ENCODE measurements at regions not wholly inside any gene's neighbourhood (a gene's known extent, or its start where the extent isn't known, plus 50 kb on each side); places are given as distances from the start of the nearest gene placed in this dataset.
A peak's percentile ranks its signal among the peaks of the same experiment; 100 is the strongest.
"Not testable (repeated sequence)": the region's sequence is repeated elsewhere in the genome, so short reads cannot be mapped to it uniquely, and the experiment has no call there.

DNA sequence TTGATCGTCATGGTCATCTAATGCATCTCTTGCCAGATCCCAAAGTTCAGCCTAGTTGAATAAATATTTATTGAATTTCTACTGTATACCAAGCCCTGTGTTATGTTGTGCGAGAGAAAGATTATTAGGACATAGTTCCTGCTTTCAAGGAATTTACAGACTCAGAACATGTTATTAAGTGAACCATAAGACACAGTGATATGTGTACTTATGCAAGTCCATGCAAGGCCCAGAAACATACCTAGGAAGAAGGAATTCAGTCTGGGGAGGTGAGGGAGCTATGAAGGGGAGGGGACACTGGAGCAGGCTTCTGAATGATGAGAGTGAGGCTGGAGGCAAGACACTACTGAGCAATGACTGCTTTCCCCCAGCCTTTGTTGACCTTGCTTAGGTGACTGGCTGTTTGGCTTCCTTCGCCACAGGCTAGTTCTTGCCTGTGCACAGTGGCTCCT lies 81.4 kb downstream of the ACAA2 start:
- DNase-seq (ENCODE audit: low spot score), result no peak

DNA sequence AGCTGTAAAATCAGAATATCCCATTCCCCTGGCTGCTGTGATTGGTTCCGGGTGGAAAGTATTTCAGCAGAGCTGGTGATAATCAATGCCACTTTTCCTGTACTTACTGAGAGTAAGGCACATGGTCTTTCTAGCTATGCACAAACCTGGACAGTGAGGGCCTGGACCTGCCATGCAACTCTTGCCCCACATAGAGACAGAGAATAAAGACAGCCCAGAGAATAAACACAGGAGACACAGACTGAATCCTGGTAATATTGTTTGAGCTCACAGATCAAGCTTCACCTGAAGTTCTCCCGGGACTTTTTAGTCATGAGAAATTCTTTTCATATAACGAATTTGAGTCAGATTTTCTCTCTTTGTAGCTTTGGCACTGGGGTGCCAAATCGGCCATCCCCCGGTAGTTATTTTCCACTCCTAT lies 81.9 kb downstream of the ACAA2 start:
- DNase-seq (ENCODE audit: low spot score), result no peak

GRCh38 chr18:49730951-49731391 lies 82.4 kb downstream of the ACAA2 start:
- no peak for DNase-seq (ENCODE audit: low spot score)

DNA sequence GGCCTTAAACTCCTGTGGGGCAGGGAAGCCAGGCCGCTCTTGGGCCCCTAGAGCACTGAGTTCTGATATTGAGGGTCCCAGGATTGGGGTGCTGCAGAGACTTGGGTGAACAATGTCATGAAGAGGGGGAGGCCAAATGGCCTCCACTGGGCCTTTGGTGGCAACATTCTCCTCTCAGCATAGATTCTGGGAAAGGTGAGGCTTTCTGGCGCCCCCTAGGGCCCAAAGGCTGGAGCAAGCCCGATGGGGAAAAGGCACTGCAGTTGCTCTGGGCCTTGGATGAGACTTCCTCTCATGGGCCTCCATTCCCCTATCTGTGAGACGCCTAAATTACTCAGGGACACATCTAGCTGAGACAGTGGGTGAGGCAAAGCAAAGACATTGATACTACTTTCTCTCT lies 84.8 kb downstream of the ACAA2 start:
- peak; percentile 52 for DNase-seq (ENCODE audit: low spot score)

- no peak for DNase-seq (ENCODE audit: low spot score)
These were observed 85.5 kb downstream of the ACAA2 start for GRCh38 chr18:49727816-49728215.

- no peak for DNase-seq (ENCODE audit: low spot score)
These were observed 86.7 kb downstream of the ACAA2 start for GRCh38 chr18:49726675-49726963.

GRCh38 chr18:49725809-49726674 lies 87.3 kb downstream of the ACAA2 start:
- DNase-seq (ENCODE audit: low spot score), result peak; percentile 72

DNA sequence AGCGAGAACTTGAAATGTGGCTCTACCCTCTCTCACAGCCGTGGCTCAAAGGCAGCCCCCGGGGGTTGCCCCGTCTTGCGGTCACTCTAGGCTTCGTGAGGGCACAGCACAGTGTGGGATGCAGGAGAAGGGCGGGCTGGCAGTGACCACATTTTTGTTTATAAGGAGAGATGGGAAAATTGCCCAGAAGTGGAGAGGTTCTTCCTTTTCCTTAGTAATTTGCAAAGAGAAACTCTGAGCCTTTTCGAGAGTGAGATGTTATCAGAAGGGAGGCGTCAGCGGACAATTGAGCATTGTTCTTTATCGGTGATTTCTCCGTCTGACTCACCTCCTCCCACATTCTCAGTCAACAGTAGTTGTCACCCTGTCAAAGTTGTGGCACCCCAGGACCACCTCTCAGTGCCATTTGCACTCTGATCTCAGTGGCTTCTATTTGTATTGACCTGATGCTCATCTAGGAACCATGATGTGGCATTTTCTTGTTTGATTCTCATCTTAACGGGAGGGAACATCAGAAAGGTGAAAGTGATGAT lies 89.6 kb downstream of the ACAA2 start:
- no peak for DNase-seq (ENCODE audit: low spot score)

DNA sequence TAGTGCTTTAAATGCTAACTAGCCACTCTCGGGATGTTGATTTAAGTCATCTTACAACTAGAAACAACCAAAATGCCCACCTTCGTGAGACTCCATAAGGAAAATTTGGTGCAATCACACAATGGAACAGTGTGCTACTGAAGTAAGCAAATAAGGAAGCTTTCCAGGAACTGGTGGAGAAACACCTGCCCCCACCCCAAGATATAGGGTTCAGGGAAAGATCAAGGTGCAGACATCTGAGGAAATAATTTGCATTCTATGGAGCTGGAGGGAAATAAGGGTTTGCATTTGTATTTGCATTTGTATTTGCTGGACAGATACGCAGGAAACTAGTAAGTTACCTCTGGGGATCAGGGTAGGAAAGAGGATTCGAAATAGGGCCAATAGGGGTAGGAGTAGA lies 90.9 kb downstream of the ACAA2 start:
- no peak for DNase-seq (ENCODE audit: low spot score)

DNA sequence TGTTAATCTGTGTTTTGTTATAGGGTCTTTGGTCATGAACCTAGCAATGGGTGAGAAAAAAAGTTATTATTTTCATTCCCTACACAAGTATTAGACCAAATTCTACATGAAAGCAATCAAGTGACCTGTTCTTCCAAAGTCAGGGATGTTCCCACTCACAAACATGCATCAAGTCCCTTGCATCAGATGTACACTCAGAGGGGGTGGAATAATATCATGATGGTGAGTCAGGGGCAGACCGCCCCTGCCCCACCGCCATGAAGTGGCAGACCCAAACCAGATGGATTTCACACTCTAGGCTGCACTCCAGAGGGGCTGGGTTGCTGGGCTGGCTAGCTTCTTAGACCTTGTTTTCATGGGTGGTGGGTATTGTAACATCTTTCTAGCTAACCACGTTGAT lies 91.4 kb downstream of the ACAA2 start:
- no peak for DNase-seq (ENCODE audit: low spot score)

DNA sequence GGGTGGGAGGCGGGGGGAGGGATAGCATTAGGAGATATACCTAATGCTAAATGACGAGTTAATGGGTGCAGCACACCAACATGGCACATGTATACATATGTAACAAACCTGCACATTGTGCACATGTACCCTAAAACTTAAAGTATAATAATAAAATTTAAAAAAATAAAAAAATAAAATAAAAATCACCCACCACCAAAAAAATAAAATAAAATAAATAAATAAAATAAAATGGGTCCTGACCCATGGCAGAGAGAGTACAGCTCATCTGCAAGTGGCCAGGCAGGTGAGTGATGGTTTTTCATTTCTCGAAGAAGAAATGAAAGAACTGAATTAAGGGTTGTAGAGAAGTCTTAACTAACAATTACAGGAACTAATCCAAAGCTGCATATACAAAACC lies 92.4 kb downstream of the ACAA2 start:
- not testable (repeated sequence) for DNase-seq (ENCODE audit: low spot score)

GRCh38 chr18:49717617-49718016 lies 95.7 kb downstream of the ACAA2 start:
- no peak for DNase-seq (ENCODE audit: low spot score)

- no peak for DNase-seq (ENCODE audit: low spot score)
These were observed 97.3 kb downstream of the ACAA2 start for GRCh38 chr18:49716035-49716434.

DNA sequence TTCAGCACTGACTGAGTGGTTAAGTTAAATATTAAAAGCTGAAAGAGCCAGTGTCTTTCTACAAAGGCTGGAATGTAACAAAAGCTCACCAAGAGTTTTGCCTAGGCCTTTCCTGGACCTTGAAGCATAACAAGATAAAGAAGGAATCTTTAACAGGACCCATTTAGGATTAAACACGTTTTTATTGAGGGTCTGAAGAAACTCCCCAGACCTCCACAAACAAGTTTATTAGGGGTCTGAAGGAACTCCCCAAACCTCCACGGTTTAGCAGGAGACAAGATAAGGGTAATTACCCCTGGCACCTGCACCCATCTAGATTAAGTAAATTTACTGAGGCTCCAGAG lies 104.0 kb downstream of the ACAA2 start:
- no peak for DNase-seq (ENCODE audit: low spot score)

DNA sequence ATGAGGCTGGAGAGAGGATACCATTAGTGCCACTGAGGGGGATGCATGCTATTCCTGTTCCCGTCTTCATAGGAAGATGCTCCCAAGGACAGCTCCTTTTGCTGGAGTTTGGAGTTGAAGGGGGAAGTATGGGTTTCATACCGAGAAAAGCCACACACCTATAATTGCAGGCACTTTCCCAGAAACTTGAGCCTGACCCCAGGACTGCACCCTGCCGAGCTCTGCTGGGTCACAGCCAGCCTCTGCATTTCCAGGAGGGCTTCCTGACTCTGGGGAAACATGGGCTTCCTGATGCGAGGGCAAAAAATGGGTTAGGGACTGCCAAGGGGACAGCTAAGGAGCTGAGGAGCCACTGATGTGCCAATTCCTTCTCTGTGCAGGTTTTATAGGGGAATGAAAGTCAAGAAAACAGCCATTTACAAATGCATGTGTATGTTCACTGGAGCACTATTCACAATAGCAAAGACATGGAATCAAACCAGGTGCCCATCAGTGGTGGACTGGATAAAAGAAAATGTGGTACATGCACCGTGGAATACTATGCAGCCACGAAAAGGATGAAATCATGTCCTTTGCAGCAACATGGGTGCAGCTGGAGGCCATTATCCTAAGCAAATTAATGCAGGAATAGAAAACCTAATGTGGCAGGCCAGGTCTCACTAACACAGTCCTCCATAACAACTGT lies 104.5 kb downstream of the ACAA2 start:
- no peak for DNase-seq (ENCODE audit: low spot score)

GRCh38 chr18:49707599-49707998 lies 105.7 kb downstream of the ACAA2 start:
- DNase-seq (ENCODE audit: low spot score), result no peak

- DNase-seq (ENCODE audit: low spot score), result no peak
These were observed 109.0 kb downstream of the ACAA2 start for GRCh38 chr18:49704334-49704733.

- DNase-seq (ENCODE audit: low spot score), result no peak
These were observed 112.1 kb downstream of the ACAA2 start for GRCh38 chr18:49701190-49701589.

GRCh38 chr18:49699303-49699702 lies 114.0 kb downstream of the ACAA2 start:
- no peak for DNase-seq (ENCODE audit: low spot score)

DNA sequence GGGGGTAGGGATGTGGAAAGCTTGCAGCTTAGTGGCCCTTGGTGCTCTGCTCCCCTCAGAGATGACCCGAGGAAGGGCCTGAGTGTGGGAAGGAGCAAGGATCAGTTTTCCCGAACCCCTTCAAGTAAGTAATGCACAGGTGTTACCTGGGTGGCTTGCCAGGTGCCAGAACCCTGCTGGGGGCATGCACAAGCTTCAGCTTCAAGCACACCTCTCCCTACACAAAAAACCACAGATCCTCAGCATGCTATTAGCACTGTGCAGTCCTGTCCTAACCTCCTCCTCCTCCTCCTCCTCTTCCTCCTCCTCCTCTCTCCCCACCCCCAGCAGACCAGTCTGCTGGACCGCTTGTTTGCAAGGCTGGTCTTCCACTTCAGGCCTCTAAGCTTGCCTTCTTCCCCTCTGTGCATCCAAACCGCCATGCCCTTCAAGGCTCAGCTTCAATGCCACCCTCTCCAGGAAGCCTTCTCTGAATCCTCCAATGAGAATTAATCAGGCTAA lies 114.8 kb downstream of the ACAA2 start:
- DNase-seq (ENCODE audit: low spot score), result no peak

GRCh38 chr18:49697757-49698524 lies 115.4 kb downstream of the ACAA2 start:
- DNase-seq (ENCODE audit: low spot score), result no peak

DNA sequence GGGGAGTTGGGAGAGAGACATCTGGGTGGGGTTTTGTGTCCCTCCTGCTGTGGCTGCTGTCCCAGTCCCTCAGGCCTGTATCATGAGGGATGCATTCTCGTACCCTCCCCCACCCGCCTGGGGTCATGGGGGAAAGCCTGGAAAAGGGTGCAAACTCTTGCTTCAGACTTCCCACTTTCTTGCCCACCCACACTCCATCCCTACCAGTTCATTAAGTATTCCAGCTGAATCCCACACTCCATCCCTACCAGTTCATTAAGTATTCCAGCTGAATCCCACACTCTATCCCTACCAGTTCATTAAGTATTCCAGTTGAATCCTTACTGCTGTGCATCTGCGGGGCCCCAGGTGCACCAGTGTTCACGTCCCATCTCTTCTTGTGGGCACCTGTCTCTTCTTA lies 116.3 kb downstream of the ACAA2 start:
- DNase-seq (ENCODE audit: low spot score), result no peak

Data from cerebellar cortex (tissue), 1 donor.